GF-D8 (cell line): ENCODE measurements at regions not wholly inside any gene's neighbourhood (a gene's known extent, or its start where the extent isn't known, plus 50 kb on each side); places are given as distances from the start of the nearest gene placed in this dataset.

ENCODE experiments used
- DNase-seq: peaks from one replicate; lab custom pipeline; 2025; lab: John Stamatoyannopoulos, UW

DNA sequence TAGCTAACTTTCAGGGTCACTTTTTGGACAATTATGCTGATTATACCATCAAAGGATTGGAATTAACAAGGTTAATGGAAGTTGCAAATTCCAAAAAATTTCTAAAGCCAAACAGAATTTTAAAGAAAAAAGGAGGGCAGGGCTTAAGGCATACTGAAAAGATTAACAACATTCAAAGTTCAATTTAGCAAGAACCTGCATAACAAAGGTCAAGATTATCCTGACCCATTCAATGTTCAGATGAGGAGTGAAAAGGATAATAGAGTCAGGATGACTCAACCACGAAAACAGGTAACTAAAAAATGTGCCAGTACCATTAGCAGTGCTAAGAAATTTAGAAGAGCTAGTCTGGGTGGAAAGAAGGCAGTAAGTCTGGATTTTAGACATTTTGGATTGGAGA is 139.8 kb upstream of the HNMT start:
- no peak for DNase-seq

DNA sequence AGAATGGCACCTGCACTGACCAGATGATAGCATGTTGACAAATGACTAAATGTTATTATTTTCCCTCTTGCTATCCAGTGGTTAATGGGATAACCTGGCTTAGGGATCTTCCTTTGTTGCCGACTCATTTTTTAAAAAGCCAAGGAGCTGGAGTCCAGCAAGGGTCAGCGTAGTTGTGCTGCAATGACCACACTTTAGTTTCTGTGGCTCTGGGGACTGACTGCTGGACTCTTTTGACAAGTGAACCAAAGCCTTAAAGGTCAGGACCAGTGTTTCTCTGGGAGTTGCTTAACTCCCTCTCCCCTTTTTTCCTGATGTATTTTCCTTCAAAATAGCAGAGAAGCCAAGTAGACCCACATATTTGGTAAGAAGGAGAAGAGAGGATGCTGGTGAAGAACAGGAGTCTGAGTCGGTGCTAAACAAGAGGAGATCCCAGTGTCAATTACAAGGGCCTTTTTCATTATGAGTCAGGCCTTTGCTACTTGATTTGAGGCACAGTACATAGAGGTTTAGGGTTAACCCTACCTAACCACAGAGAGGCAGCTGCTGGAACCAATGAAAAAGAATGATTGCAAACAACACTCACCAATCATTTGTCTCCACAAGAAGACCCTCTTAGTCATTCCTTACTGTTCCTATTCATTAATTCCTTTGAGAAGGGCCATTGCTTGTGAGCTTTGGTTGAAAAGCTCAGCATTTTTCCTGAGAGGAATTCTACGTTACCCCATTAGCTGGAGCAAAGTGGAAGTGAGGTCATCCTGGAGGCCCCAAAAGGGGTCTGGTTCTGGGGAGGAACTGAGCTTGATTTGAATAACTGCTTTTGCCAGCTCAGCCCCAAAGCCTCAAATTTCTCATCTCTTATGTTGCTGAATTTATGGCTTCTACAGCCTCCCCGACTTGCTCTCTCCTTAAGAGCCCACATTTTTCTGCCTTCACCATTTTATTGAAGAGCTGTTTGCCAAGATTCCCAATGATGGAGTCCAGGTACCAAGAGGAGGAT is 137.6 kb upstream of the HNMT start:
- no peak for DNase-seq

DNA sequence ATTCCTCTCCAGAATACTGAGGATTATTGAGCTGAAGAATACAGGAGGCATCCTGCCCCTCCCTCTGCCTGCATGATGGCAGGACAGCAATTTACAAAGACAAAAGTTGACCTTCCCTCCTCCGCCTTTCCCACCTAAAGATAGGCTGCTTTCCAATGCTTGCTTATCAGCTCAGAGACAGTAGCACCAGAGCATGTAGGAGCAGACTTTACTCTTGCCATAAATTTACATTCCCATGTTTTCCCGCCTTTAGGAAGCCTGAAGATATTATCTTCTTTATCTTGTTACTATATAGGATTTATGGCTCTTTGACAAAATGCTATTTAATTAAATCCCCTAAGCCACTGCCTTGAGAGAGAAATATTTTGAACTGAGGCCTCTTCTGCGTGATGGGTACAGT is 135.6 kb upstream of the HNMT start:
- DNase-seq, result no peak

DNA sequence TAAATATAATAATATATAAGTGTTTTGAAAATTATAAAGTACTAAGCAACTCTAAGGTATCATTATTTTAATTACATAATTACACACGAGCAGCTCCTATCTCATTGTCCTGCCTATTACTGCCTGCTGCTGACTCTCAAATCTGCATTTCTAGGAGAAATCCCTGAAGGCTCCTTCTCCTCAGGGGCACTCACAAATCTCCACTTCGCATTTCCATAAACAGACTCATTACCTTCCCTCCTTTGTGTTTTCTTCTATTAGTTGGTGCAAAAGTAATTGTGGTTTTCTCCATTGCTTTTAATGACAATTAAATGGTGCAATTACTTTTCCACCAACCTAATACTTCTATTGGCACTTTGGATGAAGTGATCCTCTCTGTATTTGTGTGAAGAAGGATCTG is 135.0 kb upstream of the HNMT start:
- DNase-seq, result no peak

DNA sequence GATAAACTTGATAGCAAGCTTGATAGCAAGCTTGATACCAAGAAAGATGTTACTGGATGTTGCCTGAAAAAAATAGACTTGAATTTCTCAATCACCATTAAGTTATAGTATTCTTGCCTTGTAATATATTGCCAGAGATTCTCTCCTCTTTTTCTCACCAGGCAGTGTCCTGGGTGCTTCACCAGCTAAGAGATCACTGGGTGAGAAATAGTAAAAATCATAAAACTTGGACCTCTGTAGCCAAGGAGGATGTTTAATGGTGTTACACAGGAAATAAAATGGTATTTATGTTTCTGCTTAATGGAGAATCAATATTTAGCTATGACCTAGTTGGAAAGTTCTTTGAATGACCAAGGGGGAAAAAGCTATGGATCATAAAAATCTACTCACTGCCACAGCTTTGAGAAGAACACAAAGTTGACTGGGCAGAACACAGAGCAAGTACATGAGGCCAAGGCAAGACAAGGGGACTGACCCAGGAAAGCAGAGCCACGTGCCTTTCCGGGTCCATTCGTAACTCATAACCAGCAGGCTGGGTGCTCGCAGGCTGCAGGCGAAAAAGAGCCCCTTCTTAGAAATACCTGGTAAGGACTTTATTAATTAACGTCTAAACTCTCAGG is 129.4 kb upstream of the HNMT start:
- DNase-seq, result no peak

DNA sequence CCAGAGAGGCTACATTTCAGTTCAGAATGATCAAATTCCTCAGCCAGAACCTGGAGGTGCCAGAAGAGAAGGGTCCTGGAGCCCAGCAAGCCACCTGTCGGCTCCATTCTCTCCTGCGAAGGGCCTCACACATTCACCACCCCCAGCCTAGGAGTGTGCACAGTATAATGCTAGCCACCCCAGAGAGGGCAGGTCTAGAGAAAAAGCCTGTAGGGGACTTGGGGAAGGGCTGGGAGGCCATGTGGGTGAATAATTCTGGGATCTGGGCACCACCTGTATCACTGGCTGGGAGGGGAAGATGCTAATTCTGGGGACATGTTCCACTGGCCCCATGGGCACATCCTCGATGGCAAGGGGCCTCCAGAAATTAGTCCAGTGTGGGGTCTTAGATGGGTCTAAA is 127.6 kb upstream of the HNMT start:
- no peak for DNase-seq

DNA sequence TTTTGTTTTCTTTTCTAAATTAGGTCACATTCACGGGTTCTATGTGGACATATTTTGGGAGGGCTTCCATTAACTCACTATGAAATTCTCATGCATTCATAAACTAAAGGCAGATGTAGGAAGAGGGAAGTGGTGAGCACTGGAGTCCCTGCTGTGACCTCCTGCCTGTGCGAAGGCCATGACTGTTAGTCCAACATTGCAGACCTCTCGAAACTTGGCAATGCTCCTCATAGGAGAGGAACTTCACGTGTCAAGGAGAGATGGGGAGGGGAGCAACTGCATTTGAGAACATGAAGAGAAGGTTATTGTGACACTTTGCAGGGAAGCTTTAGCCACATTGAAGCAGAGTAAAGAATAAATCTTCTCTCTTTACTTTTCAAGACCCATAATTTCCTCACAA is 126.4 kb upstream of the HNMT start:
- DNase-seq, result no peak

DNA sequence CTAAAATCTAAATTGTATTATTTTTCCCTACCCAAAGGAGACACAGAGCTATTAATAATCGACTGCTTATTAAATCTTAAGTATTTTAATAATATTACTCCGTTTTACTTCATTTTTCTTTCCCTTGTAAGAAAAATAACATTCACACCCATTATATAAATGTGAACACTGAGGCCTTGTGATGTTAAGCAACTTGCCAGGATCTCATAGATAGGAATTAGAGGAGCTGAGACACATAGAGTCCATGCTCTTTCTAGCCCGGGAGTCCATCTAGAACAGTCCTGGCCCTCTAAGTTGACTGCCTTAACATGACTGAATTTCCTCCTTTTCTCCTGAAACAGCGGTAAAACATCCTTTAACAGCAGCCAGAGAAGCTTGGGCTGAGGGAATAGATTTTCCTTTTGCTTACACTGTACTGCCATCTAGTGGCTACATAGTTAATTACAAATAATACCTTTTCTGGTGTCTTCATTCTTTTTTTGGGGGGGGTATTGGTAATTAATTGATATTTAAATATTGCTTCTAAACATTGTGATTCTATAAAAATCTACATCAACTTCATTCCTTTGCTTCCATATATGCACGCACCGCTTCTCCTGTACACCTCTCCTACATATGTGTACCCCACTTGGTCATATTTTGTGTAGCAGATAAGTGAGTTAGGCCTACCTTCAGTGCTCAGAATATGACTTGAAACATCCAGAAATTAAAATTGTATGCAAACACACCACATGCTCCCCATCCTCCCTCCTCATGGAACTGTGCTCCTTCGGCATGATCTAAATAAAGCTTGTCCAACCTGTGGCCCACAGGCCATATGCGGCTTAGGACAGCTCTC is 125.8 kb upstream of the HNMT start:
- no peak for DNase-seq

DNA sequence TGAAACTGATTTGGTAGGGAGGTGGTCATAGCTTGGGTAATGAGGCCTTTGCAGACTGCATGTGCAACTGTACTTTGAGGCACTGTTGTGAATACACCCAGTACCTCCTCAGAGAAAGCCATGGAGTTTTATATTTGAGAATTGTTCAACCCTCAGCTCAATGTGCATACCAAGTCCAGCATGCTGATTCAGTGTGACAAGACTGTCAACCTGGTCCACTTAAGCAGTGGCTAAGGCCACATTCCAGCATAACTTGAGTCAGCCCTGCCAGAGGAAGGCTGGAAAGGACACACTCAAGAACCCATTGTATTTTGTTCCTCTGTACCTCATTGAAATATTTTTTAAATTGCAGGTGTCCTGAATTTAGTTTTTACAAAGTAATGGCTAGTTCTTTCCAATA is 121.8 kb upstream of the HNMT start:
- DNase-seq, result no peak

DNA sequence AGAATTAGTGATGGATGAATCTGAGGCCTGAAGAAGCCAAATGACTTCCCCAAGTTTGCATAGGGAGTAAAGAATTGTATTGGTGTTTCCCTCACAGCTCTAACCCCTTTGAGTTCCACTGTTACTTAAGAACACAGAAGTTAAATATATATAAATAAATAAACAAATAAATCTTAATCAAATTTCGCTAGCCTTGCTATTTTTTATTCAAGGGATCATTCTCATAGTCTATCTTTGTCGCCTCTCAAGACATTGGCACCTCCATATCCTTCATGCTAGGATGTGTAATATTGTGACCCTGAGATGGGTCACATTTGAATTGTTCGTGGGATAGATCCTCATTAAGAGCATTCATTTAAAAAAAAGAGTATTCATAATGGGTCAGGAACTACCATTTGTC is 121.3 kb upstream of the HNMT start:
- no peak for DNase-seq

DNA sequence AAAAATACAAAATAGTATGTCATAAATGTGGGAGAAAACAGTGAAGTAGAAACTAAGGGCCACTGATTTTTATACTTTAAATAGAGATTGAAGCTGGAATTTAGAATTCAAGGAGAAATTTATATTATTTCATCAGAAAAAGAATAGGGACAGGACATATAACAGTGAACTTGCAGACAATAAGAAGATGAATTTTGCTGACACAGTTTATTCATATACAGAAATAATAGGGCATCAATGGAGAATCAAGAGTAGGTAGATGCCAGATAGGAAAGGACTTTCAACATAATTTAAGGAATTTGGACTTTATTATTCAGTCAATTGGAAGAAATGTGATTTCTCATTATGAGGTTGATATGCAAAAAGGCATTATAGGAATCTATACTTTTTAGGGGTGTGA is 118.9 kb upstream of the HNMT start:
- no peak for DNase-seq

DNA sequence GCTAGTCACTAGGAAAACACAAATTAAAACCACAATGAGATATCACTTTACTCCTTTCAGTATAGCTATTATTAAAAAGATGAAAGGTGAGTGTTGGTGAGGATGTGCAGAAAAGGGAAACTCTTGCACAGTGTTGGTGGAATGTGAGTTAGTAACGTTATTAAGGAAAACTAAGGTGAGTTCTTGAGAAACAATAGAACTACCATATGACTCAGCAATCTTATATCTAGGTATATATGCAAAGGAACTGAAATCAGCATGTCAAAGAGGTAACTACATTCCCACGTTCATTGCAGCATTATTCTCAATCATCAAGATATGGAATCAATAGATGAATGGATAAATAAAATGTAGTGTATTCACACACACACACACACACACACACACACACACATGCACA is 117.3 kb upstream of the HNMT start:
- no peak for DNase-seq

DNA sequence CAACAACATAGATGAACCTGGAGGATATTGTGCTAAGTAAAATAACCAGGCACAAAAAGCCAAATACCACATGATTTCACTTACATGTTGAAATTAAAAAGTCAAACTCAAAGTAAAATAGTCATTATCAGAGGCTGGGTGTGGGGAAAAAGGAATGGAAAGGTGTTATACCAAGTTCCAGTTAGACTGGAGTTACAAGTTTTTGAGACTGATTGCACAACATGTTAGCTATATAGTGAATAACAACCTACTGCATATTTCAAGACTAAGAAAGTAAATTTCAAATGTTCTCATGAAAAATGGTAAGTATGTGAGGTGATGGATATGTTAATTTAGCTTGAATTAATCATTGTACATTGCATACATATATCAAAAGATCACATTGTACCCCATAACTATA is 116.8 kb upstream of the HNMT start:
- DNase-seq, result no peak

DNA sequence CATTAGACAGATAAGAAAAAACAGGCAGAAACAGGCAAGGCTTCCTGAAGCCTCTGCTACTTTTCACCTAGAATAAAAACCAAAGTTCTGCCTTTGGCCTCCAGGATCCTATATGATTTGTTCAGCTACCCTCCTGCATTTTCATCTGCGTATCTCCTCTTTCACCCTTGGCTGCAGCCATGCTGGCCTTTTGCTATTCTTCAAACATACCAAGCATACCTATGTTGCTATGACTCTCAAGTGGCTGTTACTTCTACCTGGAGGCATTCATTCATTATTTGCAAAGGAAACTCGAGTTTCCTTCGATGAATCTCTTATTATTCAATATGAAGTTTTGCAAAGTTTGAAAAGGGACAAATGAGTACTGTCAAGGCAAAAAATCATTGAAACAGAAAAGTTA is 106.4 kb upstream of the HNMT start:
- no peak for DNase-seq

DNA sequence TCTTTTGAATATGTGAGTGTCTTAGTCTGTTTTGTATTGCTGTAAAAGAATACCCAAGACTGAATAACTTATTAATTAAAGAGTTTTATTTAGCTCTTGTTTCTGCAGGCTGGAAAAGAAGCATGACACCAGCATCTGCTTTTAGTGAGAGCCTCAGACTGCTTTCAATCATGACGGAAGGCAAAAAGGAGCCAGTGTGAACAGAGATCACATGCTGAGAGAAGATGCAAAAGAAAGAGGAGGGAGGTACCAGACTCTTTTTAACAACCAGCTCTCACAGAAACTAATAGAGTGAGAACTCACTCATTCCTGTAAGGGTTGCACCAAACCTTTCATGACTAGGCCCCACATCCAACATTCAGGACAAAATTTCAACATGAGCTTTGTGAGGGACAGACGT is 101.6 kb upstream of the HNMT start:
- no peak for DNase-seq

DNA sequence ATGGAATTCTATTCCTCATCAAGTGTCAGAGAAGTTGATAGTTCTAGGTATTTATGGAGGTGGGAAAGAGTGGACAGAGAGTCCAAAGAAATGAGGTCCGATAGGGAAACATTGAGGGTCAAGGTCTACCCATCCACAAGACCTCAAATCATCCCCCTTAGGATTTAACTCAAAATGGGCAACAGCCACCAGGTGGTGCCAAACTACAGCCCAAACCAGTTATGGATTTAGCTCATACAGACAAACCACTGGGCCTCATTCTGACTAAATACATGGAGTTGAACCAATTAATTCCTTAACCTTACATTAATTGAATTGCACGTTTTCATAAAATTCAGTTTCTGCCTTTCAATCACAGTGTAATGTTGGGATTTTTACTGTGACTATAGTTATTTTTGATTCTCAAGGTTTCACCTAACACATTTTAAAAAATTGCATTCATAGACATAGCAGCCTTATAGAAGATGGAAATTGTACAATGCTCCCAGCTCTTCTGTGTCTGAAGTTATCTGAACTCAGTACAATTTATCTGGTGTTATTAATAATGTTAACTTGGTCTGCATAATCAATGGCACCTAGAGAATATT is 98.2 kb upstream of the HNMT start:
- DNase-seq, result no peak

DNA sequence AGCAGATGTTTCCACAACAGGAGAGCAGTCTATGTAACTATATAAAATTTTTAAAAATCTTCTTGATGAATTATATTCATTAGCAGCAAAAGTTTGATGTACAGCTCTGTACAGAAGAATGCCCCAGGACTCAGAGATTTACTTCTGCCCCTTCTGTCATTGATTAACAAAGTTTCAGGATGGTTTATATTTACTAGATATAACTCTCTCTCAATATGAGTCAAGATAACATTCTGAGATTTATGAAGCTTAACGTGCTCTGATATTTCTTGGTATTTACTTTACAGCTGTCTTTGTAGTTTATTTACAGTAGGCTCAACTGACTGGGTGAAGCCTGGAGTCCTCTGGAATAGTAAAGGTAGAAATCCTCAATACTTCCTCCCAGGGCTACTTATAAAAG is 93.6 kb upstream of the HNMT start:
- no peak for DNase-seq

DNA sequence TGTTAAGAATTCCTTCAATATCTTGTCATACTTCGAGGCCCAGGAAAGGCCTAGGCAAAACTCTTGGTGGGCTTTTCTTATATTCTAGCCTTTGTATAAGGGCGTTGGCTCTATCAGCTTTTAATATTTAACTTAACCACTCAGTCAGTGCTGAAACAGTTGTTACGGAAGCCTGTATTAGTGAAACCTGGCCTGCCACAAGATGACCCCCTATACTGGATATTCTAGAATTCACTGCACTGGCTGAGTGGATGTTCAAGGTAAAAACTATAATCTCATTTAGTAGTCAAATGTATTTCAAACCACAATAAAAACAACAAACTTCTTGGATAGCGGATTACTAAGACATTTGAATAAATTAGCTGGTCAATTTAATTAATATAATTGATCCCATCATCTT is 91.7 kb upstream of the HNMT start:
- DNase-seq, result no peak

DNA sequence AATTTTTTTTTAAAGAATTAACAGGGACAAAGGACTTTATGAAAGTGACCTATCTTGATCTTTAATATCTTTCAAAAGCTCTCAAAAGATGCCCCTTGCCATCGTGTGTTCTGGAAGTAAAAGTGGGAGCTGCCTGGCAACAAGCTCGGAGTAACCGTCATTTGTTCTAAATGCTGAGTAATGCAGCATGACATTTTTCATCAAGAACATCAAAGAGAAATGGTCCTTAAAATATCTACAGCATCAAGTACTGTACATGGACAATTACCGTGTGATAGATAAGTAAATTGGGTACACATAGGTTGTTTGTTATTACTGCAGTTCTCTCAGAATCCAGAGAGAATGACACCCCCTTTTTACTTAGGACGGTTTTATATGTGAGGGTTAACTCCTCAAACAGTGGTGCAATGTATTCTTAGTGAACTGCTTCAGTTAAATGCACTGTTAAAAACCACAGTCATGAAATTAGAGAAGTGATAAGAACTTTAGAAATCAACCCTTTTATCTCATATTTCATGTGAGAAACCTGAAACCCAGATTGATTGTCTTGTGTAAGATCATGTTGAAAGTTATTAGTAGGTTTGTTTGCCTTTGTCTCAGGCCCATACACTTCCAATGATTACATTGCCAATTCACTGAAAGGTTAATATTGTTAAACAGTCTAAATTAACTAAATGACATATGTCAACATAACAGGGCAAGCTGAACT is 90.6 kb upstream of the HNMT start:
- no peak for DNase-seq

DNA sequence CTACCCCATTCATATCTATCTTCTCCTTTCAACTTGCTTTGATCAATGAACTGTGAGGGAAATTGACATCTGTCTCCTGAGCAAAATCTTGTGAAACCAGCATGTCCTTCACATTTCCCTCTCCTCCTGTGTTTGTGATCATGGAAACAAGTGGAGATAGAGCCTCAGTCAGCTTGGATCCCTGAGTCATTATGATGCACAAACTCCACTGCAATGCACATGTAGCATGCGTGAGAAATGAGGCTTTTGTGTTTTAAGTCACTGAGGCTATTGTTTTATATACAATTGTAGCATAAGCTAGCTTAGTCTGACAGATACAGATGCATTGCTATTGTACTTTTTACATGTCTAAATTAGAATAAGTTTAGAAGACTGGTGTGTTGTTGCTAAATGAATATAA is 85.2 kb upstream of the HNMT start:
- no peak for DNase-seq

DNA sequence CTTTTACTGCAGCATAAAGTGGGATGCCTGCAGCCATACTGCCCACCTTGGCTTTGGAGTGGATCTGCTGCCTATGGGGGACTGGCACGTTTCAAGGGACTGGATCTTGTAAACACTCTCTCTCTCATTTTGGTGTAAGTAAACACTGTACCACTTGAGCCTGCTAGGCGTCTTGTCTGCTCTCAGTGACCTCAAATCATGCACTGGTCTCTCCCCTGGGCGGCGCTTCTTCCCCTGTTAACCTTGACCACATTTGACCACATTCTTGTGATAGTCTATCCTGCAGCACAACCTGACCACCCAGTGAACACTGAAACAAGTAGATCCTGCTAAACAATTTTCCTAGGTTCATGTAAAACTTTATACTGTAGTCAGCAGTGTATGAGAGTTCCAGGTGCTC is 82.6 kb upstream of the HNMT start:
- no peak for DNase-seq
